Astrocyte (in vitro differentiated cells and primary cell): ENCODE measurements at regions not wholly inside any gene's neighbourhood (a gene's known extent, or its start where the extent isn't known, plus 50 kb on each side); places are given as distances from the start of the nearest gene placed in this dataset.

Source experiments
- CTCF ChIP-seq: IDR thresholded peaks from 2 replicates; pipeline ENCODE4 v1.5.1; 2011; ENCODE audit warnings: low read depth, mild to moderate bottlenecking, inconsistent platforms, low read length, moderate library complexity; ENCODE audit not compliant: insufficient read depth
- EZH2 ChIP-seq: IDR thresholded peaks from 2 replicates; pipeline ENCODE4 v1.6.1; 2012; ENCODE audit warnings: mild to moderate bottlenecking, low read length, inconsistent platforms; ENCODE audit not compliant: insufficient read depth

DNA sequence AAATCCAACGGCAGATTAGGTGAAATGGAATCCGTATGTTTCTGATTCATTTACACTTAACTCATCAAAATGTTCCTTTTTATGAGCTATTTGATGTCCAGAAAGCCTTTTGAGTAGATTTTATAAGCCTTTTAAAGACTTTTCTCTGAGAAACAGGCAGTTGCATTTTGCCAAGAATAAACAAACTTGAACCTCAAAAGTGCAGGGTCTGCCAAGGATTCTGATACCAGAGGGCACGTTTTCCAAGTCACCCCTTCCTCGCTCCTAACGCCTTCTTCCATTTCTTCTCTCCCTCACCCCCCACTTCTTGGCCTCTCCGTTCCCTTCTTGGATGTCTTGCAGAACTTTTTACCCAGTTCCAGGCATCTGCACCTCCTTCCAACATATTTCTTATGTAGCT, 200.6 kb upstream of the TBX3 start:
- TF ChIP-seq CTCF (no peak), EZH2 (no peak)
